Psoas muscle (tissue), 7 donors: ENCODE measurements at regions not wholly inside any gene's neighbourhood (a gene's known extent, or its start where the extent isn't known, plus 50 kb on each side); places are given as distances from the start of the nearest gene placed in this dataset.

Experiments used
- ATAC-seq, 4 donors: fragments of 200-7000 bp; cut with Tn5 transposase; one replicate each; pipeline ENCODE4 v1.9.1; 2020; ENCODE audit warnings: moderate library complexity in 3 of 4, mild to moderate bottlenecking in 2 of 4
- DNase-seq, 2 donors: peaks; one replicate each; pipeline ENCODE4 v3.0.0-alpha.2; 2020
- H3K27ac ChIP-seq: fragments of 200-600 bp; one replicate; pipeline ENCODE4 v1.8.0; 2022
- H3K27me3 ChIP-seq, 3 donors: fragments of 200-600 bp in 1 of 3; one replicate each; pipeline versions ENCODE4 v1.6.1 to v1.8.0; 2013 to 2022; ENCODE audit warnings: low read length in 2 of 3, mild to moderate bottlenecking in 2 of 3, moderate library complexity in 1 of 3; ENCODE audit not compliant: insufficient read depth in 3 of 3
- H3K36me3 ChIP-seq, 2 donors: fragments of 200-600 bp in 1 of 2; one replicate each; pipeline versions ENCODE4 v1.6.1 to v1.8.0; 2013 to 2022; ENCODE audit warnings: low read depth in 1 of 2, mild to moderate bottlenecking in 1 of 2, moderate library complexity in 1 of 2; ENCODE audit not compliant: insufficient read depth in 1 of 2
- H3K4me1 ChIP-seq: fragments of 200-600 bp; one replicate; pipeline ENCODE4 v1.8.0; 2022
- H3K4me3 ChIP-seq: fragments of 200-600 bp; one replicate; pipeline ENCODE4 v1.8.0; 2022; ENCODE audit warnings: mild to moderate bottlenecking
- H3K9me3 ChIP-seq: fragments of 200-600 bp; one replicate; pipeline ENCODE4 v1.8.0; 2022
- CTCF ChIP-seq: fragments of 200-600 bp; IDR thresholded peaks from one replicate; pipeline ENCODE4 v1.8.0; 2022; ENCODE audit warnings: antibody characterized with exemption
- WGBS, 3 donors: extraction: QIAGEN DNeasy Blood & Tissue Kit; methylation state at CpG; one replicate each; pipeline versions ENCODE4 v1.1.6 to v1.1.7; 2013; 5-methylcytosine and 5-hydroxymethylcytosine counted together
- intact Hi-C, 2 donors: fragments of 100-400 bp; cut with DNase I; formaldehyde crosslinking; loops; one replicate each; pipeline versions ENCODE4 v1.11.0 to v1.14.2; 2022
- donor health status: healthy with polysubstance abuse.
- donor health status: DM: no; HTN: no; CAD: no; lungs with moderate emphysema.
- donor health status: Bipolar disorder and iron deficiency.
- donor health status: healthy.
- donor health status: DM: yes; HTN: yes; CAD: no.
- donor health status: DM: no; HTN: no; CAD: no.
- donor health status: DM: yes; HTN: yes; CAD: no.

- Histone ChIP-seq H3K4me1 (peaks cover 2% of the 10 kb centered on the region), H3K9me3 (no peaks in the 10 kb centered on the region), H3K27me3 (peaks cover 0 to 3% (median 2%) of the 10 kb centered on the region in 3 donors), H3K27ac (no peak overlapping the region), H3K4me3 (no peak overlapping the region), H3K36me3 (no peaks in the 10 kb centered on the region)
- ATAC-seq (no peak), DNase-seq (no peak)
- WGBS, 3 donors: 83 to 97% (median 83%) methylated on average over 2 of the region's 2 CpGs
- TF ChIP-seq CTCF: no peak
- intact Hi-C loops: loop anchor here in 1 of 2 donors (10.0 kb wide), 1 partner anchor 216 kb away; the partner anchor contains the start of gene HMGA2
Measured at GRCh38 chr12:65608319-65608916, 215.9 kb upstream of the HMGA2 start.

GRCh38 chr12:65609359-65609771 is 214.9 kb upstream of the HMGA2 start:
- DNase-seq (no peak), ATAC-seq (no peak)
- Histone ChIP-seq H3K4me1 (no peaks in the 10 kb centered on the region), H3K27ac (no peak overlapping the region), H3K9me3 (no peaks in the 10 kb centered on the region), H3K4me3 (no peak overlapping the region), H3K27me3 (peaks cover 0 to 3% (median 2%) of the 10 kb centered on the region in 3 donors), H3K36me3 (no peaks in the 10 kb centered on the region)
- TF ChIP-seq CTCF: no peak
- 30 to 41% (median 32%) methylated on average over 4 of the region's 4 CpGs for WGBS, 3 donors
- intact Hi-C loops: loop anchor here in 1 of 2 donors (10.0 kb wide), 1 partner anchor 215 kb away; the partner anchor contains the start of gene HMGA2

- Histone ChIP-seq H3K27ac (no peak overlapping the region), H3K4me3 (no peak overlapping the region), H3K27me3 (peaks cover 0 to 2% (median 0%) of the 10 kb centered on the region in 3 donors), H3K4me1 (no peaks in the 10 kb centered on the region), H3K36me3 (no peaks in the 10 kb centered on the region), H3K9me3 (no peaks in the 10 kb centered on the region)
- intact Hi-C loops: no loop called here
- DNase-seq: no peak
- no peak for ATAC-seq
- WGBS, 3 donors: 78 to 88% (median 82%) methylated on average over 3 of the region's 3 CpGs
- no peak for TF ChIP-seq CTCF
Measured at GRCh38 chr12:65611396-65611795, 212.9 kb upstream of the HMGA2 start.

- WGBS, 3 donors: 61 to 69% (median 68%) methylated on average over 7 of the region's 7 CpGs
- Histone ChIP-seq H3K9me3 (no peaks in the 10 kb centered on the region), H3K4me3 (no peak overlapping the region), H3K27ac (no peak overlapping the region), H3K36me3 (no peaks in the 10 kb centered on the region), H3K27me3 (peaks cover 0 to 2% (median 0%) of the 10 kb centered on the region in 3 donors), H3K4me1 (no peaks in the 10 kb centered on the region)
- intact Hi-C loops: no loop called here
- ATAC-seq: no peak
- DNase-seq: no peak
- no peak for TF ChIP-seq CTCF
Measured at GRCh38 chr12:65612440-65612839, 211.8 kb upstream of the HMGA2 start.

- TF ChIP-seq CTCF: no peak
- Histone ChIP-seq H3K4me3 (no peak overlapping the region), H3K36me3 (no peaks in the 10 kb centered on the region), H3K27ac (no peak overlapping the region), H3K27me3 (peaks cover 0 to 2% (median 0%) of the 10 kb centered on the region in 3 donors), H3K9me3 (no peaks in the 10 kb centered on the region), H3K4me1 (no peaks in the 10 kb centered on the region)
- DNase-seq: no peak
- intact Hi-C loops: no loop called here
- 86 to 91% (median 86%) methylated on average over 3 of the region's 3 CpGs for WGBS, 3 donors
- no peak for ATAC-seq
Measured at GRCh38 chr12:65613692-65614091, 210.6 kb upstream of the HMGA2 start.
